ENCODE measurements at regions not wholly inside any gene's neighbourhood (a gene's known extent, or its start where the extent isn't known, plus 50 kb on each side); places are given as distances from the start of the nearest gene placed in this dataset.

- Histone ChIP-seq H3K36me3 (no peaks in the 10 kb centered on the region), H3K27me3 (no peaks in the 10 kb centered on the region)
- no peak for TF ChIP-seq Cebpa-rat (IDR thresholded peaks at IDR 0.05)
Observed at GRCh38 chr20:24245094-24245493, 224.3 kb upstream of the SYNDIG1 start.

GRCh38 chr20:24242763-24243162 lies 226.7 kb upstream of the SYNDIG1 start:
- H3K36me3 ChIP-seq = no peaks in the 10 kb centered on the region
- no peak overlapping the region for H3K4me2 ChIP-seq
- TF ChIP-seq Cebpa-rat (IDR thresholded peaks at IDR 0.05) = no peak
- H3K9me3 ChIP-seq = peaks cover 12% of the 10 kb centered on the region
- H3K9ac ChIP-seq = no peak overlapping the region
- H3K27me3 ChIP-seq = no peaks in the 10 kb centered on the region
- peaks cover 20% of the 10 kb centered on the region for H3K4me1 ChIP-seq
- H3K4me3 ChIP-seq = no peak overlapping the region
- no peaks in the 10 kb centered on the region for H4K20me1 ChIP-seq
- no peak overlapping the region for H3K27ac ChIP-seq

More at GRCh38 chr20:24245094-24245493, 224.3 kb upstream of the SYNDIG1 start:
- Histone ChIP-seq H3K9me3 (peaks cover 22% of the 10 kb centered on the region), H3K9ac (no peak overlapping the region), H3K4me2 (peak overlapping the region; percentile 53), H3K4me1 (peaks cover 20% of the 10 kb centered on the region), H4K20me1 (no peaks in the 10 kb centered on the region), H3K4me3 (no peak overlapping the region), H3K27ac (no peak overlapping the region)

GRCh38 chr20:24241466-24241865 lies 228.0 kb upstream of the SYNDIG1 start:
- no peak overlapping the region for H3K4me2 ChIP-seq
- no peak overlapping the region for H3K4me3 ChIP-seq
- no peaks in the 10 kb centered on the region; the same call in 1 of the 2 replicates for H3K9me3 ChIP-seq
- no peak overlapping the region for H3K9ac ChIP-seq
- no peak for TF ChIP-seq Cebpa-rat (IDR thresholded peaks at IDR 0.05)
- no peak overlapping the region for H3K27ac ChIP-seq
- no peaks in the 10 kb centered on the region for H3K36me3 ChIP-seq
- peaks cover 22% of the 10 kb centered on the region for H3K4me1 ChIP-seq
- no peaks in the 10 kb centered on the region for H4K20me1 ChIP-seq
- H3K27me3 ChIP-seq = no peaks in the 10 kb centered on the region

- no peak overlapping the region for H3K9ac ChIP-seq
- peaks cover 16% of the 10 kb centered on the region for H3K4me1 ChIP-seq
- no peaks in the 10 kb centered on the region for H4K20me1 ChIP-seq
- H3K4me3 ChIP-seq = no peak overlapping the region
- TF ChIP-seq Cebpa-rat (IDR thresholded peaks at IDR 0.05) = no peak
- H3K36me3 ChIP-seq = no peaks in the 10 kb centered on the region
- no peaks in the 10 kb centered on the region for H3K9me3 ChIP-seq
- no peaks in the 10 kb centered on the region for H3K27me3 ChIP-seq
- H3K27ac ChIP-seq = no peak overlapping the region
- no peak overlapping the region for H3K4me2 ChIP-seq
Observed at GRCh38 chr20:24236963-24237362, 232.5 kb upstream of the SYNDIG1 start.

GRCh38 chr20:24236201-24236600 lies 233.2 kb upstream of the SYNDIG1 start:
- Histone ChIP-seq H3K9me3 (no peaks in the 10 kb centered on the region), H3K9ac (no peak overlapping the region), H4K20me1 (no peaks in the 10 kb centered on the region), H3K36me3 (no peaks in the 10 kb centered on the region), H3K4me1 (peaks cover 16% of the 10 kb centered on the region), H3K27ac (no peak overlapping the region), H3K4me3 (no peak overlapping the region), H3K4me2 (peak overlapping the region; percentile 33), H3K27me3 (no peaks in the 10 kb centered on the region)
- no peak for TF ChIP-seq Cebpa-rat (IDR thresholded peaks at IDR 0.05)

- no peak overlapping the region for H3K9ac ChIP-seq
- TF ChIP-seq Cebpa-rat (IDR thresholded peaks at IDR 0.05) = no peak
- no peaks in the 10 kb centered on the region for H3K9me3 ChIP-seq
- H3K4me2 ChIP-seq = peak overlapping the region; percentile 33
- no peaks in the 10 kb centered on the region for H3K36me3 ChIP-seq
- H3K27me3 ChIP-seq = no peaks in the 10 kb centered on the region
- no peak overlapping the region for H3K4me3 ChIP-seq
- H4K20me1 ChIP-seq = no peaks in the 10 kb centered on the region
- H3K4me1 ChIP-seq = peaks cover 16% of the 10 kb centered on the region
- no peak overlapping the region for H3K27ac ChIP-seq
Observed at GRCh38 chr20:24235296-24236175, 233.9 kb upstream of the SYNDIG1 start.

GRCh38 chr20:24227600-24227999 lies 239.0 kb upstream of the GGTLC1 start:
- H3K9me3 ChIP-seq = no peaks in the 10 kb centered on the region
- no peak overlapping the region for H3K4me2 ChIP-seq
- H3K9ac ChIP-seq = no peak overlapping the region
- no peaks in the 10 kb centered on the region for H4K20me1 ChIP-seq
- no peak overlapping the region for H3K4me3 ChIP-seq
- no peaks in the 10 kb centered on the region for H3K27me3 ChIP-seq
- no peaks in the 10 kb centered on the region for H3K36me3 ChIP-seq
- no peaks in the 10 kb centered on the region for H3K4me1 ChIP-seq
- no peak for TF ChIP-seq Cebpa-rat (IDR thresholded peaks at IDR 0.05)
- no peak overlapping the region for H3K27ac ChIP-seq

GRCh38 chr20:24212494-24212893 lies 223.9 kb upstream of the GGTLC1 start:
- Histone ChIP-seq H3K9ac (no peak overlapping the region), H3K27ac (no peak overlapping the region), H3K9me3 (no peaks in the 10 kb centered on the region), H3K36me3 (no peaks in the 10 kb centered on the region), H3K4me3 (peak overlapping the region; percentile 4; the same call in 1 of the 2 replicates), H4K20me1 (no peaks in the 10 kb centered on the region), H3K4me2 (peak overlapping the region; percentile 83), H3K4me1 (peaks cover 42% of the 10 kb centered on the region), H3K27me3 (peaks cover 25% of the 10 kb centered on the region)
- TF ChIP-seq Cebpa-rat (IDR thresholded peaks at IDR 0.05) = no peak

- Histone ChIP-seq H3K4me1 (peaks cover 47% of the 10 kb centered on the region), H3K4me2 (peak overlapping the region; percentile 83), H3K4me3 (0 out of 2 replicates have a peak overlapping the region, but pooled peaks have one; percentile 4), H3K27ac (no peak overlapping the region), H4K20me1 (no peaks in the 10 kb centered on the region), H3K9ac (no peak overlapping the region), H3K9me3 (no peaks in the 10 kb centered on the region), H3K27me3 (peaks cover 25% of the 10 kb centered on the region), H3K36me3 (no peaks in the 10 kb centered on the region)
- no peak for TF ChIP-seq Cebpa-rat (IDR thresholded peaks at IDR 0.05)
Observed at GRCh38 chr20:24211972-24212371, 223.4 kb upstream of the GGTLC1 start.

- Histone ChIP-seq H3K4me3 (no peak overlapping the region), H3K9me3 (no peaks in the 10 kb centered on the region), H3K27ac (no peak overlapping the region), H3K9ac (no peak overlapping the region), H3K4me1 (peaks cover 63% of the 10 kb centered on the region), H3K36me3 (no peaks in the 10 kb centered on the region), H4K20me1 (no peaks in the 10 kb centered on the region), H3K4me2 (no peak overlapping the region), H3K27me3 (peaks cover 25% of the 10 kb centered on the region)
- TF ChIP-seq Cebpa-rat (IDR thresholded peaks at IDR 0.05) = no peak
Observed at GRCh38 chr20:24210356-24210755, 221.8 kb upstream of the GGTLC1 start.
